ENCODE measurements at regions not wholly inside any gene's neighbourhood (a gene's known extent, or its start where the extent isn't known, plus 50 kb on each side); places are given as distances from the start of the nearest gene placed in this dataset.

GRCh38 chr7:136348142-136348541 lies 371.0 kb upstream of the MTPN start:
- Histone ChIP-seq H3K9me3 (no peaks in the 10 kb centered on the region), H3K36me3 (no peaks in the 10 kb centered on the region), H3K4me3 (no peak overlapping the region), H3K27me3 (replicated peaks; ENCODE audit: insufficient read depth) (no peaks in the 10 kb centered on the region), H3K27ac (no peak overlapping the region), H3K4me1 (ENCODE audit: control insufficient read depth in 1 of 2, low read depth in 2 of 2) (no peaks in the 10 kb centered on the region)
- no peak for TF ChIP-seq CTCF (IDR thresholded peaks at IDR 0.05)
- no peak for ATAC-seq (ENCODE audit: insufficient number of reproducible peaks, low FRiP score, low read depth)
- DNase-seq (ENCODE audit: low spot score), result no peak

GRCh38 chr7:136347488-136347887 lies 370.3 kb upstream of the MTPN start:
- ATAC-seq (ENCODE audit: insufficient number of reproducible peaks, low FRiP score, low read depth), result no peak
- no peak for TF ChIP-seq CTCF (IDR thresholded peaks at IDR 0.05)
- no peak for DNase-seq (ENCODE audit: low spot score)
- H3K27ac ChIP-seq, result no peak overlapping the region
- no peaks in the 10 kb centered on the region for H3K9me3 ChIP-seq
- no peaks in the 10 kb centered on the region for H3K36me3 ChIP-seq
- H3K4me1 ChIP-seq (ENCODE audit: control insufficient read depth in 1 of 2, low read depth in 2 of 2), result no peaks in the 10 kb centered on the region
- H3K4me3 ChIP-seq, result no peak overlapping the region
- no peaks in the 10 kb centered on the region for H3K27me3 ChIP-seq (replicated peaks; ENCODE audit: insufficient read depth)

- H3K27me3 ChIP-seq (replicated peaks; ENCODE audit: insufficient read depth), result no peaks in the 10 kb centered on the region
- H3K36me3 ChIP-seq, result no peaks in the 10 kb centered on the region
- no peak overlapping the region for H3K27ac ChIP-seq
- DNase-seq (ENCODE audit: low spot score), result no peak
- no peaks in the 10 kb centered on the region for H3K9me3 ChIP-seq
- no peak for ATAC-seq (ENCODE audit: insufficient number of reproducible peaks, low FRiP score, low read depth)
- TF ChIP-seq CTCF (IDR thresholded peaks at IDR 0.05), result no peak
- no peaks in the 10 kb centered on the region for H3K4me1 ChIP-seq (ENCODE audit: control insufficient read depth in 1 of 2, low read depth in 2 of 2)
- H3K4me3 ChIP-seq, result no peak overlapping the region
Observed at GRCh38 chr7:136342251-136342650, 365.1 kb upstream of the MTPN start.

GRCh38 chr7:136339464-136339863 lies 362.3 kb upstream of the MTPN start:
- Histone ChIP-seq H3K36me3 (no peaks in the 10 kb centered on the region), H3K27me3 (replicated peaks; ENCODE audit: insufficient read depth) (no peaks in the 10 kb centered on the region), H3K9me3 (no peaks in the 10 kb centered on the region), H3K27ac (no peak overlapping the region), H3K4me3 (no peak overlapping the region), H3K4me1 (ENCODE audit: control insufficient read depth in 1 of 2, low read depth in 2 of 2) (no peaks in the 10 kb centered on the region)
- no peak for DNase-seq (ENCODE audit: low spot score)
- no peak for ATAC-seq (ENCODE audit: insufficient number of reproducible peaks, low FRiP score, low read depth)
- TF ChIP-seq CTCF (IDR thresholded peaks at IDR 0.05), result no peak

GRCh38 chr7:136336932-136337331 lies 359.8 kb upstream of the MTPN start:
- ATAC-seq (ENCODE audit: insufficient number of reproducible peaks, low FRiP score, low read depth), result no peak

More at GRCh38 chr7:136336932-136337331, 359.8 kb upstream of the MTPN start:
- H3K27me3 ChIP-seq (replicated peaks; ENCODE audit: insufficient read depth), result no peaks in the 10 kb centered on the region
- no peaks in the 10 kb centered on the region for H3K36me3 ChIP-seq
- no peaks in the 10 kb centered on the region for H3K9me3 ChIP-seq
- H3K4me3 ChIP-seq, result no peak overlapping the region
- H3K27ac ChIP-seq, result no peak overlapping the region
- H3K4me1 ChIP-seq (ENCODE audit: control insufficient read depth in 1 of 2, low read depth in 2 of 2), result no peaks in the 10 kb centered on the region
- no peak for DNase-seq (ENCODE audit: low spot score)
- no peak for TF ChIP-seq CTCF (IDR thresholded peaks at IDR 0.05)
